ENCODE measurements at regions not wholly inside any gene's neighbourhood (a gene's known extent, or its start where the extent isn't known, plus 50 kb on each side); places are given as distances from the start of the nearest gene placed in this dataset.

DNA sequence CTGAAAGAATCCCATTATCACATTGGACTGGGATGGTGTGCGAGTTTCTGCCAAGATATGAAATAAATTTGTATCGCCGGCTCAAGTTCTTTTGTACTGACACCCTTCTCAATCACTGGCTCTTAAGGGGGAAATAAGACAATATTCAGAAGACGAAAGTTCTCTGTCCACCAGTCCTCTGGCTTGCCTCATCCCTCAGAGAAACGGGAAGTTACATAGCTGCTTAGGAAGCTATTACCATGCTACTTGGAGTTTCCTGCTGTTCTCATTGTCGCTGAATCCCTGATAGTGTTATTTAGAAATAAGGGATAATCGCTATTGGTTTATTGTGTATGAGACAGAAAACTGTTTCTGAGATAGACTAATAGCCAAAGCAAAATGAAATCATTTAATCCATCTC is 205.0 kb upstream of the ZNF521 start:
- DNase-seq (ENCODE audit: low spot score), result no peak
- in situ Hi-C loops (cut with MboI; ENCODE audit: low pct_unique_long_range_greater_than_20kb, low sequenced_read_pairs, unreplicated experiment), result no loop called here
- TF ChIP-seq, protein P1, sequence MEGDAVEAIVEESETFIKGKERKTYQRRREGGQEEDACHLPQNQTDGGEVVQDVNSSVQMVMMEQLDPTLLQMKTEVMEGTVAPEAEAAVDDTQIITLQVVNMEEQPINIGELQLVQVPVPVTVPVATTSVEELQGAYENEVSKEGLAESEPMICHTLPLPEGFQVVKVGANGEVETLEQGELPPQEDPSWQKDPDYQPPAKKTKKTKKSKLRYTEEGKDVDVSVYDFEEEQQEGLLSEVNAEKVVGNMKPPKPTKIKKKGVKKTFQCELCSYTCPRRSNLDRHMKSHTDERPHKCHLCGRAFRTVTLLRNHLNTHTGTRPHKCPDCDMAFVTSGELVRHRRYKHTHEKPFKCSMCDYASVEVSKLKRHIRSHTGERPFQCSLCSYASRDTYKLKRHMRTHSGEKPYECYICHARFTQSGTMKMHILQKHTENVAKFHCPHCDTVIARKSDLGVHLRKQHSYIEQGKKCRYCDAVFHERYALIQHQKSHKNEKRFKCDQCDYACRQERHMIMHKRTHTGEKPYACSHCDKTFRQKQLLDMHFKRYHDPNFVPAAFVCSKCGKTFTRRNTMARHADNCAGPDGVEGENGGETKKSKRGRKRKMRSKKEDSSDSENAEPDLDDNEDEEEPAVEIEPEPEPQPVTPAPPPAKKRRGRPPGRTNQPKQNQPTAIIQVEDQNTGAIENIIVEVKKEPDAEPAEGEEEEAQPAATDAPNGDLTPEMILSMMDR (IDR thresholded peaks at IDR 0.05; ENCODE audit: extremely low read depth, insufficient read depth, missing control alignments), result no peak

DNA sequence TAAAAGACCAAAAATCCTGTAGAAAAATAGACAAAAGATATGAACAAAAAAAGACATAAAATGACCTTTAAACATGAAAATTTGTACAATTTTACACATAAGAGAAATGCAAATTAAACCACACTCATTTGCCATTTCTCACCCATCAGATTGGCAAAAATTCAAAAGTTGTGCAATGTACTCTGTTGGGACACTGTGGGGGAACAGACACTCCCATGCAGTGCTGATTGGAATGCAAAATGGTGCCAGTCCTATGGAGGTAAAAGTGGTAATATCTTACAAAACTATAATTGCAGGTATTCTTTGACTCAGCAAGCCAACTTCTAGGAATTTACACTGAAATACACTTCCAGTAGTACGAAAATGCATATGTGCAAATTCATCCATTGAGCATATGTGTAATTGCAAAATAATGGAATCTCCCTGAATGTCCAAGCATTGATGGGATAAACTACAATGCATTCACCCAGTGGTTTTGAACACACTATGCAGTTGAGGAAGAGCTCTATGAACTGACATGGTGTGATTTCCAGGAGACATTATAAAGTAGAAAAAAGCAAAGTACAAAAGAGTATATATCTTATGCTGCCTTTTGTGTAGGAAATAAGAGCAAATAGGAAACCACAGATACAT is 201.8 kb upstream of the ZNF521 start:
- TF ChIP-seq, protein P1 (IDR thresholded peaks at IDR 0.05; ENCODE audit: extremely low read depth, insufficient read depth, missing control alignments), result no peak
- in situ Hi-C loops (cut with MboI; ENCODE audit: low pct_unique_long_range_greater_than_20kb, low sequenced_read_pairs, unreplicated experiment), result no loop called here
- no peak for DNase-seq (ENCODE audit: low spot score)

DNA sequence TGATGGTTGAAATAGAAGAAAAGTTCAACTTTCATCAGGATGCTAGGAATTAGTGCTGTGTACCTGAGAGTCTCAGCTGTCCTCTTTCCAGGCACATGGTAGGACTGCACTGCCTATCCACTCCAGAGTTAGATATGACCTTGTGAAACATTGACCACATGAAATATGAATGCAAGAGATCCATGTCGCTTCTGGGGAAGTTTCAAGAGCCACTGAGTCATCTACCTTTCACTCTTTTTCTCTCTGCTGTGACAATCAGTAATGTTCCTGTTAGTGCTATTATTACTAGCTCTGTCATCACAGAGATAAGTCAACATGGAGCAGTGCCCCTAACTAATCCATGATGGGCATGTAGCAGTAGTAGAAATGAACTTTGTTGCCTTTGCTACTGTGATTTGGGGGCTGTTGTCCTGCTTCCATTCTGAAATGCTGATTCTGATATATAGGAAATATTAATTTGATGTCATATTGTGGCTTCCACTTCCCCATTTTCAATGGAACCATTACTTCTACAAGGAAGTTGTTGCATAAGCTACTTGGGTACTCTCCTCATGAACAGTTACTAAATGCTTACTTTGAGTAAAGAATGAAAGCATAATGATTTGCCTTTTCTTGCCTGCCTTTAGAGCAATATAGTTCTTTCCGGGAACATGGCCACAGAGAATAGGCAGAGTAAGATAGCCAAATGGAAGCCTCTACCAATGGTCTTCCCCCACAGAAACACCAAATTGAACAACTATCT is 192.8 kb upstream of the ZNF521 start:
- DNase-seq (ENCODE audit: low spot score), result no peak
- in situ Hi-C loops (cut with MboI; ENCODE audit: low pct_unique_long_range_greater_than_20kb, low sequenced_read_pairs, unreplicated experiment), result no loop called here
- TF ChIP-seq, protein P1 (IDR thresholded peaks at IDR 0.05; ENCODE audit: extremely low read depth, insufficient read depth, missing control alignments), result no peak

DNA sequence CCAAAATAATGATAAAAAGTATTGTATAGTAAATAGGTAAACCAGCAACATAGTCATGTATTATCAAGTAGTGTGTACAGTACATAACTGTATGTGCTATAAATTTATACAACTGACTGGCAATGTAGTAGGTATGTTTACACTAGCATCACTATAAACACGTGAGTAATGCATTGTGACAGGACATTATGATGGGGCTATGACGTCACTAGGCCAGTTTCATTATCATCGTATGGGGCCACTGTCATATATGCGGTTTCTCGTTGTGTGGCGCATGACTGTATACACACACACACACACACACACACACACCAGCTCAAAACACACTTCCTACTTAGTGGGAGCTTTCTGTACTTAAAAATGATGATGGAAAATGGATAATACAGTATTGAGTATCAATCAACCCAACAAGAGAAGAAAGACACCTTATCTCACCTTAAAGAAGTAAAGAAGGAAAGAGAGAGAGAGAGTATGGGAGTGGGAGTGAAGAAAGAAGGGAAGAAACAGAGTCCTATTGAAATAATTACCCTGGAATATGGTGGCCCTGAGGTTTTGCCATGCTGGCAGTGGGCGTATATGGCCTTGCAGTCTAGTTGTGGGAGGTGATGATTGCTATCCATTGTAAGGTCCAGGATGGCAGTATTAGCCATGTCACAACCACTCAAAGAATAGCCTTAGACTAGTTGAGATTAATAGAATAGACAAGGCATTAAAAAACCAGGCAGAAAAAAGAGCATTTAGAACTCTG is 186.4 kb upstream of the ZNF521 start:
- TF ChIP-seq, protein P1 (IDR thresholded peaks at IDR 0.05; ENCODE audit: extremely low read depth, insufficient read depth, missing control alignments), result no peak
- DNase-seq (ENCODE audit: low spot score), result no peak
- in situ Hi-C loops (cut with MboI; ENCODE audit: low pct_unique_long_range_greater_than_20kb, low sequenced_read_pairs, unreplicated experiment), result no loop called here

DNA sequence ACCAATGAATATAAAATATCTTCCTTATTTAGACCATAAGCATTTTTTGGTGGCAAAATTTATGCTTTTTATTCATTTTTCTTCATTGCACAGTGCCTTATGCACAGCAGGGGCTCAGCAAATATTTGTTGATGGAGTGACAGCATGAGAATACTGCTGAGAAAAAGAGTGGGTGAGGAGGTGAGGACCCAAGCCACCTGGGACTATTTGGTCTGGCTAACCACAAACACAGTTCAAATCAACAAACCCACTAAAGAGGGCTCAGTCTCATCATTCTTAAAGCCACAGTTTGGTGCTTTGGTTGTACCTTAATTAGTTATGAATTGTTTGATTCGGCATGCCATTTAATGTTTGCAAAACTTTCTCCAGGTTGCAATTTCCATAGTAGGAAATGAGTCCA is 183.5 kb upstream of the ZNF521 start:
- DNase-seq (ENCODE audit: low spot score), result no peak
- in situ Hi-C loops (cut with MboI; ENCODE audit: low pct_unique_long_range_greater_than_20kb, low sequenced_read_pairs, unreplicated experiment), result no loop called here
- TF ChIP-seq, protein P1 (IDR thresholded peaks at IDR 0.05; ENCODE audit: extremely low read depth, insufficient read depth, missing control alignments), result no peak

DNA sequence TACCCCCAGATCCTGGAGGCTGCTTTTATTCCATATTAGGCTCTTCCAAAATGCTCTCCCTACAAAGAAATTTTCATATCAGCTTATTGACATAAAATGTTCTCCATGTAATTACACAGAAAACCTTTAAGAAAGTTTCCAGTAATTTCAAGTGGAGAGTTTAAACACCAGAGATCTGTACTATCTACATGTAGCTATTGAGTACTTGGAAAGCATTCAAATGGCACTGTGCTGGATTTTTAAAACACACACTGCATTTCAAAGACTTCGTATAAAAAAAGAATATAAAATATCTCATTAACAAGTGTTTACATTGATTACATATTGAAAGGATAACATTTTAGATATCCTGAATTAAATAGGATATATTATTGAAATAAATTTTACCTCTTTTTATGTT is 182.4 kb upstream of the ZNF521 start:
- TF ChIP-seq, protein P1 (IDR thresholded peaks at IDR 0.05; ENCODE audit: extremely low read depth, insufficient read depth, missing control alignments), result no peak
- in situ Hi-C loops (cut with MboI; ENCODE audit: low pct_unique_long_range_greater_than_20kb, low sequenced_read_pairs, unreplicated experiment), result no loop called here
- DNase-seq (ENCODE audit: low spot score), result no peak

Data from GM13977 (cell line).